ENCODE measurements at regions not wholly inside any gene's neighbourhood (a gene's known extent, or its start where the extent isn't known, plus 50 kb on each side); places are given as distances from the start of the nearest gene placed in this dataset.

- WGBS, 2 experiments (ENCODE audit: extremely low coverage in 2 of 2, insufficient read length in 1 of 2) = 79% methylated on average over 5 of the region's 11 CpGs; no CpG with 5 or more reads in 1 of the 2 experiments
- H2BK5ac ChIP-seq (ENCODE audit: low read depth, low read length, poor library complexity, severe bottlenecking) = no peak overlapping the region
- TF ChIP-seq CEBPB (IDR thresholded peaks at IDR 0.05; ENCODE audit: low read depth, low read length) (no peak), USF2 (IDR thresholded peaks at IDR 0.05; ENCODE audit: low read depth, low read length) (no peak), SMC3 (IDR thresholded peaks at IDR 0.05; ENCODE audit: low read depth, low read length) (no peak), MAFK (IDR thresholded peaks at IDR 0.05; ENCODE audit: low read depth, low read length) (no peak), RCOR1 (IDR thresholded peaks at IDR 0.05; ENCODE audit: insufficient replicate concordance, low read length) (no peak), MXI1 (IDR thresholded peaks at IDR 0.05; ENCODE audit: borderline replicate concordance, low read depth, low read length) (no peak), RAD21 (IDR thresholded peaks at IDR 0.05; ENCODE audit: low read length) (no peak), MAZ (IDR thresholded peaks at IDR 0.05; ENCODE audit: borderline replicate concordance, low read depth, low read length) (no peak), NFE2L2 (IDR thresholded peaks at IDR 0.05; ENCODE audit: low read depth, low read length) (no peak), CHD1 (IDR thresholded peaks at IDR 0.05; ENCODE audit: low read depth, low read length) (no peak), BHLHE40 (IDR thresholded peaks at IDR 0.05; ENCODE audit: low read depth, low read length) (no peak), POLR2A (IDR thresholded peaks at IDR 0.05; ENCODE audit: low read depth, low read length) (no peak), FOS (IDR thresholded peaks at IDR 0.05; ENCODE audit: low read depth, low read length) (no peak), RFX5 (IDR thresholded peaks at IDR 0.05; ENCODE audit: low read depth, low read length) (no peak)
- TF ChIP-seq, protein P1, sequence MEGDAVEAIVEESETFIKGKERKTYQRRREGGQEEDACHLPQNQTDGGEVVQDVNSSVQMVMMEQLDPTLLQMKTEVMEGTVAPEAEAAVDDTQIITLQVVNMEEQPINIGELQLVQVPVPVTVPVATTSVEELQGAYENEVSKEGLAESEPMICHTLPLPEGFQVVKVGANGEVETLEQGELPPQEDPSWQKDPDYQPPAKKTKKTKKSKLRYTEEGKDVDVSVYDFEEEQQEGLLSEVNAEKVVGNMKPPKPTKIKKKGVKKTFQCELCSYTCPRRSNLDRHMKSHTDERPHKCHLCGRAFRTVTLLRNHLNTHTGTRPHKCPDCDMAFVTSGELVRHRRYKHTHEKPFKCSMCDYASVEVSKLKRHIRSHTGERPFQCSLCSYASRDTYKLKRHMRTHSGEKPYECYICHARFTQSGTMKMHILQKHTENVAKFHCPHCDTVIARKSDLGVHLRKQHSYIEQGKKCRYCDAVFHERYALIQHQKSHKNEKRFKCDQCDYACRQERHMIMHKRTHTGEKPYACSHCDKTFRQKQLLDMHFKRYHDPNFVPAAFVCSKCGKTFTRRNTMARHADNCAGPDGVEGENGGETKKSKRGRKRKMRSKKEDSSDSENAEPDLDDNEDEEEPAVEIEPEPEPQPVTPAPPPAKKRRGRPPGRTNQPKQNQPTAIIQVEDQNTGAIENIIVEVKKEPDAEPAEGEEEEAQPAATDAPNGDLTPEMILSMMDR (conservative IDR thresholded peaks at IDR 0.05; ENCODE audit: low read depth, low read length) = no peak
- TF ChIP-seq, protein P2, sequence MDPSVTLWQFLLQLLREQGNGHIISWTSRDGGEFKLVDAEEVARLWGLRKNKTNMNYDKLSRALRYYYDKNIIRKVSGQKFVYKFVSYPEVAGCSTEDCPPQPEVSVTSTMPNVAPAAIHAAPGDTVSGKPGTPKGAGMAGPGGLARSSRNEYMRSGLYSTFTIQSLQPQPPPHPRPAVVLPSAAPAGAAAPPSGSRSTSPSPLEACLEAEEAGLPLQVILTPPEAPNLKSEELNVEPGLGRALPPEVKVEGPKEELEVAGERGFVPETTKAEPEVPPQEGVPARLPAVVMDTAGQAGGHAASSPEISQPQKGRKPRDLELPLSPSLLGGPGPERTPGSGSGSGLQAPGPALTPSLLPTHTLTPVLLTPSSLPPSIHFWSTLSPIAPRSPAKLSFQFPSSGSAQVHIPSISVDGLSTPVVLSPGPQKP (IDR thresholded peaks at IDR 0.05; ENCODE audit: borderline replicate concordance, low read depth, low read length) = no peak
- H3K4me2 ChIP-seq (ENCODE audit: low read depth, low read length) = no peak overlapping the region
- no peak overlapping the region for H3K56ac ChIP-seq (ENCODE audit: extremely low read depth, insufficient read depth, low read length)
- H2BK15ac ChIP-seq (ENCODE audit: low read depth, low read length) = no peak overlapping the region
- H3K14ac ChIP-seq (replicated peaks; ENCODE audit: low read depth, low read length) = no peak overlapping the region
- H4K20me1 ChIP-seq (ENCODE audit: insufficient read depth, low read length) = no peaks in the 10 kb centered on the region
- POLR2A ChIA-PET (ENCODE audit: unreplicated experiment) = no interaction called here
- H3K36me3 ChIP-seq (ENCODE audit: control insufficient read depth, insufficient read depth, low read length) = no peaks in the 10 kb centered on the region
- no peak overlapping the region for H2BK20ac ChIP-seq (ENCODE audit: low read depth, low read length)
- no peak overlapping the region for H2AFZ ChIP-seq (replicated peaks; ENCODE audit: low read length, poor library complexity)
- intact Hi-C loops (cut with micrococcal nuclease) = no loop called here
- no TSS peak for BruUV-seq (replicated peaks)
- H3K4ac ChIP-seq (ENCODE audit: low read depth, low read length) = no peak overlapping the region
- in situ Hi-C loops (cut with MboI; ENCODE audit: low sequenced_read_pairs) = no loop called here
- H4K91ac ChIP-seq (ENCODE audit: insufficient read depth, low read depth, low read length) = no peak overlapping the region
- no peak overlapping the region for H3K4me3 ChIP-seq (ENCODE audit: insufficient read depth, low read depth, low read length)
- no peaks in the 10 kb centered on the region for H3K9me3 ChIP-seq (ENCODE audit: control insufficient read depth, insufficient read depth, low read length)
- no peak overlapping the region for H3K27ac ChIP-seq (ENCODE audit: insufficient read depth, low read length)
- no peak overlapping the region for H3K9ac ChIP-seq (ENCODE audit: low read depth, low read length)
- H4K5ac ChIP-seq (ENCODE audit: low read depth, low read length) = no peak overlapping the region
- peaks cover 64% of the 10 kb centered on the region for H3K27me3 ChIP-seq (ENCODE audit: control insufficient read depth, insufficient read depth, low read length)
- no peak overlapping the region for H3K23ac ChIP-seq (ENCODE audit: low read depth, low read length)
- no peaks in the 10 kb centered on the region for H3K79me1 ChIP-seq (ENCODE audit: low read depth in 1 of 2, low read length in 2 of 2)
- DNase-seq (no peak), ATAC-seq (ENCODE audit: low read depth) (no peak)
- H2BK120ac ChIP-seq (ENCODE audit: low read depth, low read length) = no peak overlapping the region
- dilution Hi-C loops (cut with HindIII; ENCODE audit: low sequenced_read_pairs, unreplicated experiment) = no loop called here
- no peak overlapping the region for H2AK9ac ChIP-seq (replicated peaks; ENCODE audit: low read depth, low read length, poor library complexity)
- no peak overlapping the region for H4K8ac ChIP-seq (ENCODE audit: low read depth in 2 of 2, low read length in 2 of 2)
- H3K4me1 ChIP-seq (ENCODE audit: control insufficient read depth, insufficient read depth, low read length) = no peaks in the 10 kb centered on the region
- no peaks in the 10 kb centered on the region for H3K9me1 ChIP-seq (ENCODE audit: insufficient read depth, low read length)
- H3K18ac ChIP-seq (ENCODE audit: low read depth, low read length) = no peak overlapping the region
- H2AK5ac ChIP-seq (ENCODE audit: low read depth, low read length) = no peak overlapping the region
- CTCF ChIA-PET = no interaction called here
These were observed 52.5 kb upstream of the UBE2Q2 start for GRCh38 chr15:75790631-75791336.

Measured in IMR-90 (cell line).